Activated CD4-positive, CD25-positive, alpha-beta regulatory T cell treated with anti-CD3 and anti-CD28 coated beads, Interleukin-2, amount 50 U/mL, for 72 hours (primary cell): ENCODE measurements at regions not wholly inside any gene's neighbourhood (a gene's known extent, or its start where the extent isn't known, plus 50 kb on each side); places are given as distances from the start of the nearest gene placed in this dataset.

Source experiments
- DNase-seq: peaks from one replicate; pipeline ENCODE4 v3.0.0; 2021

DNA sequence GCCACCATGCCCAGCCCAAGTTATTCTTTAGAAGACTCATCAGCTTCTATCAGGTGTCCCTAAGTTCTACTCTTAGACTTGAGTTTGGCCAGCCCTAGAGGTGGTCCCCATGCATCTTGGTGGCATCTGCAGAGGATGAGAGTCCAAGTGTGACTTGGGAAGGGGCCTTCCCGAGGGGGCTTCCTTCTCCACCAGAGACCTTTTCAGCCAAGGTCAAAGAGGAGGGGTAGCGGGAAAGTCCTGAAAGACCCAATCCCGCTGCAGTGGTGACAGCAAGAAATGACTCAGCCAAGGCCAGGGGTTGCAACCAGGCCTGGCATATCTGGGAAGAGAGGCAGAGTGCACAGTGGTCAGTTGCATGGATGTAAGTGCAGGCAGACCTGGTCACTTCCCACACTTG is 61.7 kb upstream of the MGMT start:
- no peak for DNase-seq

DNA sequence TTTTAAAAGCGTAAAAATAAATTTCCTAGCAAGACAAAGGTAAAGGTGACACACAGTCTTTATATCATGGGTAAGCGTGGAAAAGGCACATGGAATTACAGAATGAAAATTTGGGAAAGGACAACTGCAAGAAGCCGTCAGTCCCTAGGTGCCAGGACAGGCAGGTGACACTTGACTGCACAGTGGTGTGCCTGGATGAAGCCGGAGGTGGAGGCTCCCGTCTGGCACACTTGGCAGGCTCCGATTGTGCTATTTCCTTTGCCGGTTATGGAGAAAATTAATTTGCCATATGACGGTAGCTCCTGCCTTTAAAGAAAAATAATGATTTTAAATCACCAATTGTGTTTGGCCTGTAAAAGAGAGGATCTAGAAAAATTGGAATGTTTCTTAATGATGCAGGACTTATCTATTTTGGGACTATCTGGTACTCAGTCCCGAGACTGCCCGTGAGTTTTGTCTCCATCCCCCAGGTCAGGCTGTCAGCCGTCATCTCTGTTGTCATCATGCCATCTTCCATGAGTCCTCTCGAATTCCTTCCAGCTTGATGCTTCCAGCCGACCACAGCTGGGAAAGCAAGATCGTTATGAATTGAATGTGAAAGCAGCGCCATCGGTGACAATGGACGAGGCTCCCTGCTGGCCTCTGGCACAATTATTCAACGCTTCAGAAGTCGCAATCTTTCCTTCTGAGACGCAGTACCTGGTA is 56.2 kb upstream of the MGMT start:
- DNase-seq: no peak

DNA sequence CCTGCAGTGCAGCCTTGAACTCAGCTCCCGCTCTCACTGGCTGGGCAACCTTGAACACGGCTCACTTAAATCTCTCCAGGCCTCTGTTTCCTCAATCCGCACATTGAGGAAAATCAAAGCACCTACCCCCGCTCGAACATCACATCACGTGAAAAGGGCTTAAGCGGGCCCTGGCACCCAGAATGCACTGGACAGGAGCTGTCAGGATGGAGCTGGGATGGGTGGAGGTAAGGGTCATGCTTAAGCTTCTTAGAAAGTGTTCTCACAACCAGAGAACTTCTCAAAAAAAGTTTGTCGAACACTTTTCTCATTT is 55.7 kb upstream of the MGMT start:
- DNase-seq: no peak

DNA sequence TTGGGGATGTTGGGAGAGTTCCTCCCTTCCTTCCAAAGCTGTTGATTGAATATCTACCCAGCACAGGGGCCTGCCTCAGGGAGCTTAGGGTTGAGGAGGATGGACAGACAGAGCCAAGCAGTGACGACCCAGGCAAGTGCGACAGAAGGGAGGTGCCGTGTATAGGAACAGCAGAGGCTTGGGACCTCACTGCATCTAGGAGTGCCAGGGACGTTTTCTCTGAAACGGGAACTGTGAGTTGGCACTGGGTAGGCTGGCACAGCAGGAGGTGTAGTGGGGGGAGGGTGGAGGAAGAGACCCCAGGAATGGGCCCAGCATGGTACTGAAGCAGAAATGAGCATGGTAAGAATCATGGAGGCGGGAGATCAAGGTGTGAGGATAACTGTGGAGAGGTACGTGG is 55.3 kb upstream of the MGMT start:
- no peak for DNase-seq

DNA sequence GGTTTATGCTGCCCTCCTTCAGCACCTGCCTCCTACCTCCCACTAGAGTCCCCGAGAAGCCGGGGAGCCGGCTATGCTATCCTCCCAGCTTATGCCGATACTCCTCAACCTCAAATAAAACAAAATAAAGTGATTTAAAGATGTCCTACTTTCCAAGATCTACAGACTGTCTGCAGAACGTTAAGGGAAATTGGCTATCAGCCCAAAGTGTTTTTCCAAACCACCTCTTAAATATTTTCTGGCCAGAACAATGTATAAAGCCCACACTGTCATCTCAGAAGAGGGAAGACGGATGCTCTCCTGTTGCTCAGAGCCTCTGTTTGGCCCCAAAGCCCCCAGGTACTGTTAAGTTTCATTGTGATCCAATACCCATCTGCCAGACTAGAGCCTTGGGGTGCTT is 54.0 kb upstream of the MGMT start:
- DNase-seq: no peak

DNA sequence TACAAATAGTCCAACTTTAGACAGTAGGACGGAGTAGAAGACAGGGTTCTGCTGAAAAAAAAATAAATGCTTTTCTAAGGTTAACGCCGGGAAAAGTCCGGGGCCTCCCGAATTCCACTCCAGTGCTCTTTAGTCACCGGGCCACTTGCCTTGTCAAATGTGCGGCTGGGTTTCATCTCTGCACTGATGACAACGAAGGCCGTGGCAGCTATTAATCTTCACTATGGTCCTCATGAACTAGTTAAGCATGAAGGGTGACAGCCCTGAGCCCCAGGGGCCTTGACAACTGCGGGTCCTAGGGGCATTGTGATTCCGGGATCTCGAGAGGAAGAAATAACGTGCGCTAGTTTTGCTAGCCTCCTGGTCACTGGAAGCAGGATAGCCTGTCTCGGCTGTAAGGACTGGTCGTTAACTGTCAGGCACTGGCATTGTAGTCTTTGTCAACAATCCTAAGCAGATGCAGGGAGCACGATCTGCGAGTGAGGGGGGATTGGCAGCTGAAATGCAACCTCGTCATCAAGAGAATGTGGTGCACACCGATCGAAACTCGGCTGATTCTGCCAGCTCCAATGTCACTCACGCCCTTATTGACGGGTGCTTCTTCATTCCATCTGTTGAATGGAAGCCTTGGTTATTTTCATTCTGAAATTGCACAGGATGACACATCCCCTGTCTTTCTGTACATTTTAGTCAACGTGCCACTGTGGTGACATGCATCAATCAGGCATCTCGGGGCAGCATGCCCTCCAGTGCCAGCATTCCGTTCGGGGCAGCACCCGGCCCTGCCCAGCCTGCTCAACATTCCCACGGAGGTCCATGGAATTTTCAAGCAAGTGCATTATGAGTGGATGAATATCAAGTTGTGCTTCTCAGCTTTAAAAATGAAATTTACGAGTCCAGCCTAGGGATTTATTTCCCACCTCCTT is 51.6 kb upstream of the MGMT start:
- no peak for DNase-seq

DNA sequence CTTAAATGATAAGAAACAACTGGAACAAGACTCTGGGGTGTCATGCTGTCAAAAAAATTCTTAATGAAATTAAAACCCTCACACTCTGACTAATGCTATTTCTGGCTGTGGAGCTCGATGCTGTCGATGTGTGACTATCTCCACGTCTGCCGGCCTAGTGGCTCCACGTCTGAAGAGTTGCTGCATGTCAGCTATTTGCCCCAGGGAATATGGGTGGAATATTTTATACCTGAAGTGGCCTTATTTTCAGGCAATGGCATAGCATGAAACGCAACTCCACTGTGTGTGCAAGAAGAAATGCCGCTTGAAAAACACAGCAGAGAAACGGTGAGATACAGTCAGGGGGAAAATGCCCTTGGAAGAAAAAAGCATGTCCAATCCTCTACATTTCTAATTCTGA is 50.9 kb upstream of the MGMT start:
- DNase-seq: no peak

DNA sequence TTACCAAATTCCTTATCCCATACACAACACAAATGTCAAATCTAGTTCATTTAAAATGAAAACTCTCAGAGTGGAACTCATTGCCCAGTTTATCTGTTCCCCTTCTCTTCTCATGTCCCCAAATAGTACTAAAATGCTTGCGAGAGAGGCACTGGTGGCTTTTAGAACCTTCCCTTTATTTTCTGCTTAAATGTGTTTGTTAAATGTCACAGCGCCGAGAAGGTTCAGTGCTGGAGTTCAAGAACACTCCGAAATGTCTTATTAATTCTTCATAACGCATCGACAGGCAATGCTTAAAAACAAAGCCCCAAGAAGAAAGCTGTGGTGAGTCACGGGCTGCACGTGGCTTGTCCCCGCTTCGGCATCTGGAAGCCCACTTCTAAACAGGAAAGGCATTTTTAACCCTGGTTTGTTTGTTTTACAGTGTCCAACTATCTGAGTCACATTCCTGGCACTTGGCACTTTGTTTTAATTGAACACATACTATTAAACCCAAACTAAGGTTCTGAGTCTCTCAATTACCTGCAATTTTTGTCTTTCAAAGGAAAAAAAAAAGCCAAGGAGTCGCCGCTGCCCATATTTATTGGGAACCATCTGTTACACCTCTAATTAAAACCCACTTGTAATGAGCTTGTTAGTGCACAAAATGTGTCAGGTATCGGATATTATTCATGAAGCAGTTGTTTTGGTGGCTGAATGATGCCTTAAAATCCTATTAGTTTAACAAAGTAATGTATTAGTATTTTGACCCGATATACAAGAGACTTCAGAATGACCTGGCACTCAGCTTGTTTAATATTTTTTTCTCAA is 49.9 kb upstream of the MGMT start:
- DNase-seq: no peak
